HL-60 (cell line): ENCODE measurements at regions not wholly inside any gene's neighbourhood (a gene's known extent, or its start where the extent isn't known, plus 50 kb on each side); places are given as distances from the start of the nearest gene placed in this dataset.

Experiments
- DNase-seq, 2 experiments: peaks; one replicate each; pipeline ENCODE4 v3.0.0-alpha.2; 2010 to 2020; ENCODE audit warnings: low read depth in 1 of 2, low spot score in 1 of 2
- H3K27ac ChIP-seq: fragments of 250-450 bp; sonication (Bioruptor Pico); replicated peaks from 2 replicates; pipeline ENCODE4 v1.5.1; 2020; ENCODE audit warnings: mild to moderate bottlenecking, moderate library complexity
- H3K27me3 ChIP-seq: fragments of 250-450 bp; sonication (Bioruptor Pico); 2 replicates; pipeline ENCODE4 v1.5.1; 2021; ENCODE audit warnings: mild to moderate bottlenecking, moderate library complexity; ENCODE audit not compliant: insufficient read depth, poor library complexity, severe bottlenecking
- H3K4me3 ChIP-seq: replicated peaks from 2 replicates; pipeline ENCODE4 v1.5.1; 2011; ENCODE audit warnings: mild to moderate bottlenecking, control low read depth, low read length; ENCODE audit not compliant: insufficient read depth
- CTCF ChIP-seq: IDR thresholded peaks from one replicate; pipeline ENCODE4 v1.5.1; 2011; ENCODE audit warnings: low read length, control low read depth, inconsistent platforms; ENCODE audit not compliant: insufficient read depth
- GABPA ChIP-seq: IDR thresholded peaks from 2 replicates; pipeline ENCODE4 v1.6.1; 2012; ENCODE audit warnings: low read depth
- POLR2AphosphoS5 ChIP-seq: IDR thresholded peaks from 2 replicates; pipeline ENCODE4 v1.6.1; 2012; ENCODE audit warnings: low read depth
- REST ChIP-seq: IDR thresholded peaks from 2 replicates; pipeline ENCODE4 v1.6.1; 2012; ENCODE audit warnings: low read depth; ENCODE audit not compliant: insufficient replicate concordance
- SPI1 ChIP-seq: IDR thresholded peaks from 2 replicates; pipeline ENCODE4 v1.6.1; 2012; ENCODE audit warnings: low read depth, mild to moderate bottlenecking, borderline replicate concordance

- H3K27ac ChIP-seq: no peak overlapping the region
- peaks cover 5% of the 10 kb centered on the region for H3K27me3 ChIP-seq
- no peak for DNase-seq
- TF ChIP-seq REST: no peak
- no peak for TF ChIP-seq POLR2AphosphoS5
- TF ChIP-seq SPI1: no peak
- TF ChIP-seq GABPA: no peak
- no peak overlapping the region for H3K4me3 ChIP-seq
Observed at GRCh38 chr20:9949563-9949962, 85.2 kb upstream of the ANKEF1 start.

GRCh38 chr20:9945408-9945807 is 89.4 kb upstream of the ANKEF1 start:
- Histone ChIP-seq H3K27me3 (peaks cover 5% of the 10 kb centered on the region), H3K27ac (no peak overlapping the region), H3K4me3 (no peak overlapping the region)
- TF ChIP-seq CTCF (no peak), POLR2AphosphoS5 (no peak), GABPA (no peak), SPI1 (no peak), REST (no peak)
- DNase-seq: no peak

GRCh38 chr20:9942736-9943135 is 92.1 kb upstream of the ANKEF1 start:
- no peak overlapping the region for H3K4me3 ChIP-seq
- no peak for DNase-seq
- no peak for TF ChIP-seq POLR2AphosphoS5
- no peak for TF ChIP-seq SPI1
- no peak for TF ChIP-seq REST
- peaks cover 2% of the 10 kb centered on the region for H3K27me3 ChIP-seq
- no peak overlapping the region for H3K27ac ChIP-seq

GRCh38 chr20:9940329-9940728 is 94.5 kb upstream of the ANKEF1 start:
- Histone ChIP-seq H3K27me3 (no peaks in the 10 kb centered on the region), H3K4me3 (no peak overlapping the region), H3K27ac (no peak overlapping the region)
- DNase-seq: no peak
- TF ChIP-seq GABPA: no peak
- no peak for TF ChIP-seq REST
- TF ChIP-seq SPI1: no peak
- TF ChIP-seq POLR2AphosphoS5: no peak
- no peak for TF ChIP-seq CTCF
